Osteocyte (in vitro differentiated cells): ENCODE measurements at regions not wholly inside any gene's neighbourhood (a gene's known extent, or its start where the extent isn't known, plus 50 kb on each side); places are given as distances from the start of the nearest gene placed in this dataset.

ENCODE experiments used
- DNase-seq: peaks from one replicate; pipeline ENCODE4 v3.0.0; 2021; ENCODE audit warnings: mixed read lengths; ENCODE audit not compliant: unreplicated experiment; ENCODE audit errors: extremely low spot score
- H3K27ac Mint-ChIP-seq: one replicate; pipeline ENCODE4 v1.8.0; 2021; ENCODE audit warnings: mild to moderate bottlenecking, mixed read lengths; ENCODE audit not compliant: unreplicated experiment
- H3K27me3 Mint-ChIP-seq: one replicate; pipeline ENCODE4 v1.8.0; 2021; ENCODE audit warnings: mixed read lengths; ENCODE audit not compliant: unreplicated experiment
- H3K36me3 Mint-ChIP-seq: one replicate; pipeline ENCODE4 v1.8.0; 2021; ENCODE audit warnings: mixed read lengths; ENCODE audit not compliant: unreplicated experiment
- H3K4me1 Mint-ChIP-seq: one replicate; pipeline ENCODE4 v1.8.0; 2021; ENCODE audit warnings: mixed read lengths; ENCODE audit not compliant: unreplicated experiment
- H3K4me3 Mint-ChIP-seq: one replicate; pipeline ENCODE4 v1.8.0; 2021; ENCODE audit warnings: mild to moderate bottlenecking, moderate library complexity, mixed read lengths; ENCODE audit not compliant: unreplicated experiment
- H3K9me3 Mint-ChIP-seq: one replicate; pipeline ENCODE4 v1.8.0; 2021; ENCODE audit warnings: mixed read lengths; ENCODE audit not compliant: unreplicated experiment
- TF ChIP-seq, protein P1 (sequence below): fragments of 200-600 bp; sonication (generic); IDR thresholded peaks from 2 replicates; pipeline ENCODE4 v1.5.0; 2021; ENCODE audit warnings: antibody characterized with exemption, mild to moderate bottlenecking, moderate library complexity

DNA sequence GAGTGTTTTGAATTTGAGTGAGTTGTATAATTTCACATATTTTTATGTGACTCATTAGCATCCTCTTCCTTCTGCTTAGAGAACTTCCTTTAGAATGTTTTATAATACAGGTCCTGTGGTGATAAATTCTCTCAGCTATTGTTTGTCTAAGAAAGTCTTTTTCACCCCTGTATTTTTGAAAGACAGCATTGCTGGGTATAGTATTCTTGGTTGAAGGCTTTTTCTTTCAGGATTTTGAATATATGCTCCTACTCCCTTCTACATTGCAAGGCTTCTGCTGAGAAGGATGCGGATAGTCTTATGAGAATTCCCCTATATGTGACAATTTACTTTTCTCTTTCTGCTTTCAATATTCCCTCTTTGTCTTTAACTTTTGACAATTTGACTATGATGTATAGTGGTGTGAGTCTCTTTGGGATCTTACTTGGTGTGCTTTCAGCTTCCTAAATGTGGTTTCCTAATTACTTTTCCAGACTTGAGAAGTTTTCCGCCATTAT, 118.9 kb upstream of the HMGA2 start:
- no peak for DNase-seq
- Mint-ChIP-seq H3K27ac (no peak overlapping the region), H3K27me3 (no peaks in the 10 kb centered on the region), H3K4me3 (no peak overlapping the region), H3K4me1 (no peaks in the 10 kb centered on the region), H3K36me3 (peaks cover 11% of the 10 kb centered on the region), H3K9me3 (peaks cover 31% of the 10 kb centered on the region)
- TF ChIP-seq, protein P1, sequence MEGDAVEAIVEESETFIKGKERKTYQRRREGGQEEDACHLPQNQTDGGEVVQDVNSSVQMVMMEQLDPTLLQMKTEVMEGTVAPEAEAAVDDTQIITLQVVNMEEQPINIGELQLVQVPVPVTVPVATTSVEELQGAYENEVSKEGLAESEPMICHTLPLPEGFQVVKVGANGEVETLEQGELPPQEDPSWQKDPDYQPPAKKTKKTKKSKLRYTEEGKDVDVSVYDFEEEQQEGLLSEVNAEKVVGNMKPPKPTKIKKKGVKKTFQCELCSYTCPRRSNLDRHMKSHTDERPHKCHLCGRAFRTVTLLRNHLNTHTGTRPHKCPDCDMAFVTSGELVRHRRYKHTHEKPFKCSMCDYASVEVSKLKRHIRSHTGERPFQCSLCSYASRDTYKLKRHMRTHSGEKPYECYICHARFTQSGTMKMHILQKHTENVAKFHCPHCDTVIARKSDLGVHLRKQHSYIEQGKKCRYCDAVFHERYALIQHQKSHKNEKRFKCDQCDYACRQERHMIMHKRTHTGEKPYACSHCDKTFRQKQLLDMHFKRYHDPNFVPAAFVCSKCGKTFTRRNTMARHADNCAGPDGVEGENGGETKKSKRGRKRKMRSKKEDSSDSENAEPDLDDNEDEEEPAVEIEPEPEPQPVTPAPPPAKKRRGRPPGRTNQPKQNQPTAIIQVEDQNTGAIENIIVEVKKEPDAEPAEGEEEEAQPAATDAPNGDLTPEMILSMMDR: no peak

DNA sequence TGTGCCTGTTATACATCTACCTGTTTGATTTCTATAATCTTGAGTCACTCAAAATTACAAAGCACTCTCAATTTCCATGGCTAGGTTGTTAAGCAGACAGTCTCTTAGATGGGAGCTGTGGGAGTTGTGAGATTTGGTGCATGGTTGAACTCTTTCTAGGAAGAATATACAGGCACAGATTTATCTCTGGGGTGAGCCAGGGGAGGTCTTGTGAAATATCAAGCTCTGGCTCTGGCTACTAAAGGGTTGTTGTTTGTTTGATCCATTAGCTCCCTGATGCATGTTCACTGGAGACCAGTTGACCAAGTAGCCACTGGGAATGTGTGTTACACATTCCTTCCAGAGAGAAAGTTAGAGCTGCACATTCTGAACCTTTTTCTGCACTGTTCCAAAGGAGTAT, 117.2 kb upstream of the HMGA2 start:
- peaks cover 25% of the 10 kb centered on the region for H3K9me3 Mint-ChIP-seq
- no peak for DNase-seq
- no peak overlapping the region for H3K4me3 Mint-ChIP-seq
- no peaks in the 10 kb centered on the region for H3K4me1 Mint-ChIP-seq
- H3K36me3 Mint-ChIP-seq: peaks cover 11% of the 10 kb centered on the region
- no peaks in the 10 kb centered on the region for H3K27me3 Mint-ChIP-seq
- H3K27ac Mint-ChIP-seq: no peak overlapping the region
- TF ChIP-seq, protein P1: no peak

DNA sequence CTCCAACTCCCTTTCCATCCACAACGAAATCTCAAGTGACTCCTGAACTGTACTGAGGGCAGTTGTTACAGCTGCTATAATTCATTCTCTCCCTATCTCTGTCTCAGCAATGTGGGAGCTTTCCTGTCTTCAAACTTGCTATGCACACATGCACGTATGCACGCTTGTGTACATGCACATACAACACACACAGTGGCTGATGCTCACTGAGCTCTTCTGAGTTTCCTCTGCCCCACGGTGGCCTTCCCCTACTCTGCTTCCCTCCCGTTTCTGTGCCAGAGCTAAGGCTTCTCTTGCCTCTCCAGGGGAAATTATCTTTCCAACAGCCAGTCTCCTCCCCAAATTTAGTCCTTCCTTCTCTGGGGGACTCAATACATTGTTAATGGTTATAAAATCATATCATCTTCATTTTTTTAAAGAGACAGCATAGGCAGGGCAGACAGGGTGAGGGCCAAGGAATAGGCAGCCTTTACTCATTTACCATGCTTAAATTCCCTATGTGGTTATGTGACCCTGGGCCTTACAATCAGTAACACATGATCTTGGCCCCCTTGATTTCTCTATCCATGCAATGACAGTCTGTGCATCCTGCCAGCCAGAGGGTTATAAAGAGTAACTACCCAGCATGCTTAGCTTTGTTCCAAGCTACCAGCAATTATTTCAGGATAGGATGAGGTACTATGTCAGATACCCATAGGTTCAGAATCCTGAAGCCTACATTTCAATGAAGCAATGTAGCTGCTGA, 111.9 kb upstream of the HMGA2 start:
- Mint-ChIP-seq H3K36me3 (no peaks in the 10 kb centered on the region), H3K27me3 (no peaks in the 10 kb centered on the region)

DNA sequence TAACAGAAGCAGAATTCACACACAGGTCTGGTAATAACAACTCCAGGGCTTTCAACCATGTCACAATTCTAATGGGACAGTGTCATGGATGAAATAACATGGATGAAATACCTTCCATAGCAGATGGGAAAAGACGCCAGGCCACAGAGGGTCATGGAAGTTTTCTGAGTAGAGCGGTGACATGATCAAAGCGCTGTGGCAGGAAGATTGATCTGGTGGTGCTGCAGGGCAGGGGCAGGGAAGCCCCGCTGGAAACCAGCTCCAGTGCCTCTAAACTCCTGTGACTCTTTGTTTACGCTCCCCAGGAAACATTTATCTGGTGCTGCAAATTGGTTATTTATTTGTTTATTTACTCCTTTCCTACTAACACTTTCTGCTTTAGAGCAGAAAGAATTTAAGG, 108.3 kb upstream of the HMGA2 start:
- Mint-ChIP-seq H3K9me3 (no peaks in the 10 kb centered on the region), H3K27me3 (no peaks in the 10 kb centered on the region), H3K4me3 (no peak overlapping the region), H3K27ac (no peak overlapping the region), H3K36me3 (no peaks in the 10 kb centered on the region), H3K4me1 (peaks cover 1% of the 10 kb centered on the region)
- TF ChIP-seq, protein P1: no peak
- no peak for DNase-seq

More for the DNA sequence above, 111.9 kb upstream of the HMGA2 start:
- Mint-ChIP-seq H3K4me1 (no peaks in the 10 kb centered on the region), H3K4me3 (no peak overlapping the region), H3K9me3 (no peaks in the 10 kb centered on the region), H3K27ac (no peak overlapping the region)
- TF ChIP-seq, protein P1: no peak
- no peak for DNase-seq
